CD4-positive, alpha-beta T cell (primary cell): ENCODE measurements at regions not wholly inside any gene's neighbourhood (a gene's known extent, or its start where the extent isn't known, plus 50 kb on each side); places are given as distances from the start of the nearest gene placed in this dataset.

Source experiments
- ATAC-seq: fragments of 200-7000 bp; cut with Tn5 transposase; one replicate; pipeline ENCODE4 v1.10.0; 2022; ENCODE audit warnings: mild to moderate bottlenecking; ENCODE audit not compliant: poor library complexity
- CTCF ChIA-PET: fragments of 350-600 bp; sonication (Branson Sonifier 250); formaldehyde crosslinking; loops from one replicate; lab custom pipeline; 2021; ENCODE audit warnings: antibody characterized with exemption, inconsistent platforms; lab: Charles Lee
- POLR2A ChIA-PET: fragments of 350-600 bp; sonication (Branson Sonifier 250); formaldehyde crosslinking; loops from one replicate; lab custom pipeline; 2021; ENCODE audit warnings: antibody characterized with exemption, inconsistent platforms; lab: Charles Lee
- DNase-seq, 14 experiments: peaks; one replicate each; pipeline ENCODE4 v3.0.0-alpha.2; 2013 to 2020; ENCODE audit warnings: mixed read lengths in 2 of 14
- H3K27ac ChIP-seq, 2 donors: one replicate each; pipeline versions ENCODE4 v1.5.1 to v1.7.0; 2013; ENCODE audit warnings: low read length in 2 of 2, low read depth in 1 of 2, mild to moderate bottlenecking in 1 of 2
- H3K27me3 ChIP-seq, 2 experiments: 1 replicate in 1 of 2; 2 replicates in 1 of 2; pipeline versions ENCODE4 v1.6.1 to v1.7.0; 2013; ENCODE audit warnings: low read length in 2 of 2, control low read depth in 1 of 2, mild to moderate bottlenecking in 1 of 2, moderate library complexity in 1 of 2; ENCODE audit not compliant: insufficient read depth in 2 of 2, control insufficient read depth in 1 of 2
- H3K36me3 ChIP-seq: one replicate; pipeline ENCODE4 v1.6.1; 2013; ENCODE audit warnings: low read length, control low read depth; ENCODE audit not compliant: insufficient read depth
- H3K4me1 ChIP-seq: one replicate; pipeline ENCODE4 v1.6.1; 2013; ENCODE audit warnings: low read length, control low read depth; ENCODE audit not compliant: insufficient read depth
- H3K4me3 ChIP-seq: one replicate; pipeline ENCODE4 v1.5.1; 2013; ENCODE audit warnings: mild to moderate bottlenecking, low read length, moderate library complexity
- H3K9me3 ChIP-seq, 2 experiments: 1 replicate in 1 of 2; 2 replicates in 1 of 2; pipeline versions ENCODE4 v1.6.1 to v1.7.0; 2013; ENCODE audit warnings: low read length in 2 of 2, mild to moderate bottlenecking in 2 of 2, control low read depth in 1 of 2, moderate library complexity in 1 of 2; ENCODE audit not compliant: control insufficient read depth in 1 of 2, insufficient read depth in 1 of 2
- H3K27ac Mint-ChIP-seq: one replicate; pipeline ENCODE4 v1.8.0; 2020; ENCODE audit warnings: mixed read lengths
- H3K27me3 Mint-ChIP-seq: one replicate; pipeline ENCODE4 v1.8.0; 2021; ENCODE audit warnings: mixed read lengths
- H3K36me3 Mint-ChIP-seq: one replicate; pipeline ENCODE4 v1.8.0; 2021; ENCODE audit warnings: low read depth, mixed read lengths
- H3K4me1 Mint-ChIP-seq: one replicate; pipeline ENCODE4 v1.8.0; 2021; ENCODE audit warnings: low read depth, mixed read lengths
- H3K4me3 Mint-ChIP-seq: one replicate; pipeline ENCODE4 v1.8.0; 2020; ENCODE audit warnings: mild to moderate bottlenecking, mixed read lengths
- H3K9me3 Mint-ChIP-seq: one replicate; pipeline ENCODE4 v1.8.0; 2020; ENCODE audit warnings: mixed read lengths
- CTCF ChIP-seq: fragments of 200-600 bp; IDR thresholded peaks from one replicate; pipeline ENCODE4 v1.8.0; 2022; ENCODE audit warnings: antibody characterized with exemption, mild to moderate bottlenecking
- intact Hi-C, 2 experiments: fragments of 100-400 bp; cut with DNase I in 1 of 2; cut with micrococcal nuclease in 1 of 2; formaldehyde crosslinking; loops; one replicate each; pipeline versions ENCODE4 v1.15.1 to v1.9.0; 2023 to 2025; cut with DNase I, micrococcal nuclease

GRCh38 chr4:141417387-141417786 lies 196.7 kb downstream of the ZNF330 start:
- Mint-ChIP-seq H3K4me3 (no peak overlapping the region), H3K27me3 (no peaks in the 10 kb centered on the region), H3K9me3 (no peaks in the 10 kb centered on the region), H3K4me1 (no peaks in the 10 kb centered on the region), H3K27ac (no peak overlapping the region), H3K36me3 (no peaks in the 10 kb centered on the region)
- Histone ChIP-seq H3K4me3 (no peak overlapping the region), H3K27me3 (no peaks in the 10 kb centered on the region), H3K4me1 (no peaks in the 10 kb centered on the region), H3K9me3 (no peaks in the 10 kb centered on the region), H3K27ac (no peak overlapping the region), H3K36me3 (no peaks in the 10 kb centered on the region)
- intact Hi-C loops, result no loop called here
- ChIA-PET CTCF (no interaction called here), POLR2A (no interaction called here)
- ATAC-seq, result no peak
- no peak for DNase-seq
- no peak for TF ChIP-seq CTCF

- Histone ChIP-seq H3K36me3 (no peaks in the 10 kb centered on the region), H3K27me3 (no peaks in the 10 kb centered on the region), H3K27ac (no peak overlapping the region), H3K4me3 (no peak overlapping the region), H3K4me1 (no peaks in the 10 kb centered on the region), H3K9me3 (no peaks in the 10 kb centered on the region)
- CTCF ChIA-PET, result no interaction called here
- no peak for TF ChIP-seq CTCF
- intact Hi-C loops, result no loop called here
- Mint-ChIP-seq H3K36me3 (no peaks in the 10 kb centered on the region), H3K27me3 (peaks cover 6% of the 10 kb centered on the region), H3K9me3 (no peaks in the 10 kb centered on the region), H3K4me3 (no peak overlapping the region), H3K4me1 (no peaks in the 10 kb centered on the region), H3K27ac (no peak overlapping the region)
- DNase-seq, result no peak
- POLR2A ChIA-PET, result no interaction called here
- ATAC-seq, result no peak
These were observed 204.4 kb downstream of the ZNF330 start for GRCh38 chr4:141425124-141425523.

GRCh38 chr4:141427726-141428296 lies 207.1 kb downstream of the ZNF330 start:
- Histone ChIP-seq H3K36me3 (no peaks in the 10 kb centered on the region), H3K4me3 (no peak overlapping the region), H3K27me3 (no peaks in the 10 kb centered on the region), H3K9me3 (no peaks in the 10 kb centered on the region), H3K27ac (no peak overlapping the region), H3K4me1 (no peaks in the 10 kb centered on the region)
- TF ChIP-seq CTCF, result no peak
- Mint-ChIP-seq H3K9me3 (no peaks in the 10 kb centered on the region), H3K4me3 (no peak overlapping the region), H3K36me3 (no peaks in the 10 kb centered on the region), H3K27ac (no peak overlapping the region), H3K4me1 (no peaks in the 10 kb centered on the region), H3K27me3 (peaks cover 6% of the 10 kb centered on the region)
- DNase-seq, result no peak
- POLR2A ChIA-PET, result no interaction called here
- no peak for ATAC-seq
- intact Hi-C loops, result no loop called here
- CTCF ChIA-PET, result no interaction called here
